CD8-positive, alpha-beta memory T cell (primary cell): ENCODE measurements at regions not wholly inside any gene's neighbourhood (a gene's known extent, or its start where the extent isn't known, plus 50 kb on each side); places are given as distances from the start of the nearest gene placed in this dataset.

Experiments used
- CTCF ChIA-PET: fragments of 350-600 bp; sonication (Branson Sonifier 250); formaldehyde crosslinking; loops from one replicate; lab custom pipeline; 2021; ENCODE audit warnings: antibody characterized with exemption; lab: Charles Lee
- POLR2A ChIA-PET: fragments of 350-600 bp; sonication (Branson Sonifier 250); formaldehyde crosslinking; loops from one replicate; lab custom pipeline; 2021; ENCODE audit warnings: antibody characterized with exemption; lab: Charles Lee
- DNase-seq, 5 donors: peaks; one replicate each; pipeline versions ENCODE4 v3.0.0 to v3.0.0-alpha.2; 2020 to 2022; ENCODE audit warnings: mixed read lengths in 1 of 5
- H3K27ac ChIP-seq: one replicate; pipeline ENCODE4 v1.7.0; 2013; ENCODE audit warnings: low read depth, mild to moderate bottlenecking, low read length, moderate library complexity
- H3K27me3 ChIP-seq: 2 replicates; pipeline ENCODE4 v1.7.0; 2013; ENCODE audit warnings: low read length, mild to moderate bottlenecking; ENCODE audit not compliant: insufficient read depth, poor library complexity, severe bottlenecking
- H3K36me3 ChIP-seq: 2 replicates; pipeline ENCODE4 v1.7.0; 2013; ENCODE audit warnings: mild to moderate bottlenecking, low read length, moderate library complexity; ENCODE audit not compliant: insufficient read depth
- H3K4me1 ChIP-seq: 2 replicates; pipeline ENCODE4 v1.7.0; 2013; ENCODE audit warnings: mild to moderate bottlenecking, low read length, moderate library complexity; ENCODE audit not compliant: insufficient read depth
- H3K4me3 ChIP-seq: 2 replicates; pipeline ENCODE4 v1.7.0; 2013; ENCODE audit warnings: mild to moderate bottlenecking, low read length
- H3K9me3 ChIP-seq: 2 replicates; pipeline ENCODE4 v1.7.0; 2013; ENCODE audit warnings: mild to moderate bottlenecking, low read length
- H3K27ac Mint-ChIP-seq, 8 donors: one replicate each; pipeline ENCODE4 v1.8.0; 2020 to 2021; ENCODE audit warnings: mixed read lengths in 8 of 8, mild to moderate bottlenecking in 6 of 8, inconsistent platforms in 3 of 8, moderate library complexity in 3 of 8
- H3K27me3 Mint-ChIP-seq, 2 donors: one replicate each; pipeline ENCODE4 v1.8.0; 2020 to 2021; ENCODE audit warnings: mixed read lengths in 2 of 2, mild to moderate bottlenecking in 1 of 2, moderate library complexity in 1 of 2
- H3K36me3 Mint-ChIP-seq, 3 donors: one replicate each; pipeline ENCODE4 v1.8.0; 2020 to 2021; ENCODE audit warnings: mixed read lengths in 3 of 3, inconsistent platforms in 1 of 3, mild to moderate bottlenecking in 1 of 3
- H3K4me1 Mint-ChIP-seq, 3 donors: one replicate each; pipeline ENCODE4 v1.8.0; 2020 to 2021; ENCODE audit warnings: mixed read lengths in 3 of 3, inconsistent platforms in 1 of 3, mild to moderate bottlenecking in 1 of 3
- H3K4me3 Mint-ChIP-seq, 7 donors: one replicate each; pipeline ENCODE4 v1.8.0; 2020 to 2021; ENCODE audit warnings: mixed read lengths in 7 of 7, mild to moderate bottlenecking in 6 of 7, moderate library complexity in 4 of 7, inconsistent platforms in 2 of 7
- H3K9me3 Mint-ChIP-seq, 5 donors: one replicate each; pipeline ENCODE4 v1.8.0; 2020 to 2022; ENCODE audit warnings: mixed read lengths in 5 of 5, mild to moderate bottlenecking in 3 of 5, moderate library complexity in 2 of 5, inconsistent platforms in 1 of 5

DNA sequence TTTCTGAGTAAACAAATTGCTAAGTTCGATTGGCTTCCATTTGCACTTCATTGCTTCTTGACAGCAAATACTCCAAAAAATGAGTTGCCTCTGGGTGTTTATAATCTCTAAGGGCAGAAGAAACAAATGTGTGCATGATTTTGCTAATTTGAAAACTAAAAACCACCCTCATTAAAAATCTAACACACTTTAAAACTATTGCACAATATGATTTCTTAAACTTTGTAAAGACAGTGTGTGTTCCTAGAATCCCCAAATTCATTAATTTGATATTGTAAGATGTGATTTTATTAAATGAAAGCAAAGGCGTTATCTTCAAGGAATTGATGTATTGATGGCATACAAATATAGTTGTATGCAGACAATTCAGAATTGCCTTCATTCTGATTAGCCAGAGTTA lies 350.9 kb downstream of the OLFM3 start:
- Mint-ChIP-seq H3K27ac (no peak overlapping the region), H3K9me3 (no peaks in the 10 kb centered on the region), H3K27me3 (no peaks in the 10 kb centered on the region), H3K4me1 (no peaks in the 10 kb centered on the region), H3K36me3 (no peaks in the 10 kb centered on the region), H3K4me3 (no peak overlapping the region)
- H3K27me3 ChIP-seq, result no peaks in the 10 kb centered on the region
- H3K36me3 ChIP-seq, result no peaks in the 10 kb centered on the region
- no peak for DNase-seq
- no peaks in the 10 kb centered on the region for H3K9me3 ChIP-seq
- ChIA-PET POLR2A (interaction anchor here (0.5 kb wide), 1 partner anchor 340 kb away, joined by 3 read pairs; no protein-coding TSS in a partner anchor), CTCF (no interaction called here)
- H3K4me1 ChIP-seq, result no peaks in the 10 kb centered on the region
- H3K27ac ChIP-seq, result no peak overlapping the region
- H3K4me3 ChIP-seq, result no peak overlapping the region

- Mint-ChIP-seq H3K36me3 (no peaks in the 10 kb centered on the region), H3K27me3 (peaks cover 0 to 7% of the 10 kb centered on the region in 2 donors), H3K4me1 (no peaks in the 10 kb centered on the region), H3K4me3 (no peak overlapping the region), H3K9me3 (peaks cover 11 to 18% (median 13%) of the 10 kb centered on the region in 5 donors), H3K27ac (no peak overlapping the region)
- H3K36me3 ChIP-seq, result no peaks in the 10 kb centered on the region
- ChIA-PET CTCF (no interaction called here), POLR2A (no interaction called here)
- no peaks in the 10 kb centered on the region for H3K9me3 ChIP-seq
- H3K4me1 ChIP-seq, result no peaks in the 10 kb centered on the region
- H3K4me3 ChIP-seq, result no peak overlapping the region
- DNase-seq, result no peak
- H3K27ac ChIP-seq, result no peak overlapping the region
- no peaks in the 10 kb centered on the region for H3K27me3 ChIP-seq
Observed at GRCh38 chr1:101652484-101652883, 344.2 kb downstream of the OLFM3 start.

DNA sequence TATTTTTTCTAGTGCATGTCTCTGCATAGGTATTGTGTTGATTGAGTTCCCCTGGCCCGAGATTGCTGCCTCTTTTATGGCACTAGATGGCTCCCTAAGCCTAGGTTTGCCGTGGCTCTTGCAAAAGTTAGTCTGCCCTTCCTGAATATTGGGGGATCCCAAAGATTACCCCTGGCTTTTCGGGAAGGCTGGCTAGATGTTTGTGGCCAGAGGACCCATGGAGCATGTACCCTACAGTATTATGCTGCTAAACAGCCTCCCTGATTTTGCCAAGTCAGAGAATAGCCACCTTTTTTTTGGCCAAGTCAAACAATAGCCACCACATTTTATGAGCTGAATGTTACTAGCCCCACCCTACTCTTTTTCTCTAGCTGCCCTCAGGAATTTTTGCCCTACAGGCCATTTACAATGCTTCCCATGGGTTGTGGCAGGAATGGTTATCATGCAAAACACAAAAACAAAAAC lies 343.2 kb downstream of the OLFM3 start:
- Histone ChIP-seq H3K9me3 (no peaks in the 10 kb centered on the region), H3K36me3 (no peaks in the 10 kb centered on the region), H3K4me1 (no peaks in the 10 kb centered on the region), H3K27me3 (no peaks in the 10 kb centered on the region), H3K4me3 (no peak overlapping the region), H3K27ac (no peak overlapping the region)
- Mint-ChIP-seq H3K36me3 (no peaks in the 10 kb centered on the region), H3K4me1 (no peaks in the 10 kb centered on the region), H3K27ac (no peak overlapping the region), H3K4me3 (no peak overlapping the region), H3K9me3 (peaks cover 11 to 18% (median 13%) of the 10 kb centered on the region in 5 donors), H3K27me3 (peaks cover 0 to 7% of the 10 kb centered on the region in 2 donors)
- CTCF ChIA-PET, result no interaction called here
- POLR2A ChIA-PET, result no interaction called here
- DNase-seq, result no peak

DNA sequence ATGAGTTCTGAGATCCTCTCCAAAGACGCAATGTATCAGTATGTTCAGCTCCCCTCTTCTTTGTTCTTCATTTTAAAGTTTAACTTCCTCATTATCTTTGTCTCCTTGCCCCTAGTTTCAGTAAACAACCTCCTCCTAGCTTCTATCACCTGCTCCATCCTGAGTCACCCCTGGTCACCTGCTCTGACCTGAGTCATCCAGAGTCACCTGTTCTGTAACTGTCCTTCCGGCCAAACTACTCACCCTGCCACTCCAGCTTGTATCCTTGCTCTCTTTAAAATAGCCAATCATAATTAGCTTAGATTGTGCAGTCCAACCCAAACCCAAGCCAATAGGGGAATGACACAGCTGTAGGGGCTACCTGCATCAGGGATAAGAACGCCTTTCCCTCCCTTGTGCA lies 332.0 kb downstream of the OLFM3 start:
- DNase-seq, result no peak
- Mint-ChIP-seq H3K27me3 (no peaks in the 10 kb centered on the region), H3K27ac (no peak overlapping the region), H3K36me3 (peaks cover 0 to 5% (median 3%) of the 10 kb centered on the region in 3 donors), H3K4me3 (no peak overlapping the region), H3K9me3 (peaks cover 10 to 40% (median 22%) of the 10 kb centered on the region in 5 donors), H3K4me1 (no peaks in the 10 kb centered on the region)
- Histone ChIP-seq H3K27me3 (no peaks in the 10 kb centered on the region), H3K36me3 (no peaks in the 10 kb centered on the region), H3K4me3 (no peak overlapping the region), H3K4me1 (no peaks in the 10 kb centered on the region), H3K27ac (no peak overlapping the region), H3K9me3 (no peaks in the 10 kb centered on the region)
- CTCF ChIA-PET, result no interaction called here
- POLR2A ChIA-PET, result no interaction called here

- no peak overlapping the region for H3K27ac Mint-ChIP-seq
- no peak overlapping the region for H3K4me3 Mint-ChIP-seq
- Histone ChIP-seq H3K4me1 (no peaks in the 10 kb centered on the region), H3K27ac (no peak overlapping the region), H3K9me3 (no peaks in the 10 kb centered on the region), H3K27me3 (no peaks in the 10 kb centered on the region), H3K36me3 (no peaks in the 10 kb centered on the region), H3K4me3 (no peak overlapping the region)
- no peaks in the 10 kb centered on the region for H3K4me1 Mint-ChIP-seq
- DNase-seq, result no peak
- CTCF ChIA-PET, result no interaction called here
- POLR2A ChIA-PET, result no interaction called here
- H3K27me3 Mint-ChIP-seq, result peaks cover 0 to 3% of the 10 kb centered on the region in 2 donors
- peaks cover 6 to 17% (median 8%) of the 10 kb centered on the region in 5 donors for H3K9me3 Mint-ChIP-seq
- H3K36me3 Mint-ChIP-seq, result peaks cover 0 to 5% (median 0%) of the 10 kb centered on the region in 3 donors
Observed at GRCh38 chr1:101667761-101668160, 329.0 kb downstream of the OLFM3 start.

GRCh38 chr1:101683136-101683535 lies 313.6 kb downstream of the OLFM3 start:
- POLR2A ChIA-PET, result no interaction called here
- H3K4me1 Mint-ChIP-seq, result no peaks in the 10 kb centered on the region
- H3K27me3 Mint-ChIP-seq, result no peaks in the 10 kb centered on the region
- H3K27ac Mint-ChIP-seq, result no peak overlapping the region
- H3K4me3 ChIP-seq, result no peak overlapping the region
- H3K9me3 ChIP-seq, result no peaks in the 10 kb centered on the region
- H3K27me3 ChIP-seq, result no peaks in the 10 kb centered on the region
- H3K36me3 ChIP-seq, result no peaks in the 10 kb centered on the region
- no peak overlapping the region for H3K27ac ChIP-seq
- H3K4me1 ChIP-seq, result no peaks in the 10 kb centered on the region
- no peak for DNase-seq
- no peaks in the 10 kb centered on the region for H3K36me3 Mint-ChIP-seq
- no peak overlapping the region for H3K4me3 Mint-ChIP-seq
- no peaks in the 10 kb centered on the region for H3K9me3 Mint-ChIP-seq
- CTCF ChIA-PET, result no interaction called here

- H3K27me3 ChIP-seq, result no peaks in the 10 kb centered on the region
- no peaks in the 10 kb centered on the region for H3K9me3 ChIP-seq
- Mint-ChIP-seq H3K4me1 (no peaks in the 10 kb centered on the region), H3K36me3 (no peaks in the 10 kb centered on the region), H3K27ac (no peak overlapping the region), H3K27me3 (no peaks in the 10 kb centered on the region), H3K9me3 (no peaks in the 10 kb centered on the region), H3K4me3 (no peak overlapping the region)
- H3K27ac ChIP-seq, result no peak overlapping the region
- H3K4me3 ChIP-seq, result no peak overlapping the region
- CTCF ChIA-PET, result no interaction called here
- no peak for DNase-seq
- H3K4me1 ChIP-seq, result no peaks in the 10 kb centered on the region
- POLR2A ChIA-PET, result no interaction called here
- no peaks in the 10 kb centered on the region for H3K36me3 ChIP-seq
Observed at GRCh38 chr1:101683561-101683960, 313.2 kb downstream of the OLFM3 start.

GRCh38 chr1:101697072-101697471 lies 299.7 kb downstream of the OLFM3 start:
- POLR2A ChIA-PET, result no interaction called here
- DNase-seq, result no peak
- H3K4me3 ChIP-seq, result no peak overlapping the region
- H3K4me1 Mint-ChIP-seq, result no peaks in the 10 kb centered on the region
- no peaks in the 10 kb centered on the region for H3K9me3 Mint-ChIP-seq
- H3K4me3 Mint-ChIP-seq, result no peak overlapping the region
- no peaks in the 10 kb centered on the region for H3K36me3 ChIP-seq
- no peaks in the 10 kb centered on the region for H3K36me3 Mint-ChIP-seq
- no peaks in the 10 kb centered on the region for H3K4me1 ChIP-seq
- H3K9me3 ChIP-seq, result no peaks in the 10 kb centered on the region
- H3K27me3 Mint-ChIP-seq, result no peaks in the 10 kb centered on the region
- peak overlapping the region in 1 of 8 donors; percentile 1 for H3K27ac Mint-ChIP-seq
- H3K27me3 ChIP-seq, result no peaks in the 10 kb centered on the region
- CTCF ChIA-PET, result no interaction called here
- H3K27ac ChIP-seq, result no peak overlapping the region

GRCh38 chr1:101698681-101699080 lies 298.0 kb downstream of the OLFM3 start:
- Mint-ChIP-seq H3K27me3 (peaks cover 0 to 1% of the 10 kb centered on the region in 2 donors), H3K4me3 (no peak overlapping the region), H3K9me3 (no peaks in the 10 kb centered on the region), H3K4me1 (no peaks in the 10 kb centered on the region), H3K36me3 (no peaks in the 10 kb centered on the region), H3K27ac (no peak overlapping the region)
- Histone ChIP-seq H3K4me3 (no peak overlapping the region), H3K4me1 (no peaks in the 10 kb centered on the region), H3K36me3 (no peaks in the 10 kb centered on the region), H3K27ac (no peak overlapping the region), H3K9me3 (no peaks in the 10 kb centered on the region), H3K27me3 (no peaks in the 10 kb centered on the region)
- ChIA-PET POLR2A (no interaction called here), CTCF (no interaction called here)
- no peak for DNase-seq
